Brain microvascular endothelial cell (primary cell): ENCODE measurements at regions not wholly inside any gene's neighbourhood (a gene's known extent, or its start where the extent isn't known, plus 50 kb on each side); places are given as distances from the start of the nearest gene placed in this dataset.

ENCODE experiments used
- DNase-seq: peaks from one replicate; pipeline ENCODE4 v3.0.0-alpha.2; 2020
- H3K27ac ChIP-seq: fragments of 250-450 bp; sonication (Bioruptor Pico); 2 replicates; pipeline ENCODE4 v1.5.1; 2020; ENCODE audit warnings: mild to moderate bottlenecking, moderate library complexity
- H3K27me3 ChIP-seq: fragments of 250-450 bp; sonication (Bioruptor Pico); replicated peaks from 2 replicates; pipeline ENCODE4 v1.5.1; 2020; ENCODE audit warnings: mild to moderate bottlenecking
- H3K36me3 ChIP-seq: fragments of 250-450 bp; sonication (Bioruptor Pico); replicated peaks from 2 replicates; pipeline ENCODE4 v1.5.1; 2020; ENCODE audit warnings: mild to moderate bottlenecking
- H3K4me3 ChIP-seq: 2 replicates; pipeline ENCODE4 v1.5.1; 2011; ENCODE audit warnings: low read depth, mild to moderate bottlenecking, control low read depth, low read length, moderate library complexity
- CTCF ChIP-seq: IDR thresholded peaks from 2 replicates; pipeline ENCODE4 v1.5.1; 2011; ENCODE audit warnings: low read depth, mild to moderate bottlenecking, moderate library complexity, low read length, control low read depth, inconsistent platforms; ENCODE audit errors: missing control alignments
- in situ Hi-C: cut with HindIII; loops from 2 replicates; pipeline ENCODE4 v1.10.0; 2017; ENCODE audit warnings: low sequenced_read_pairs, low pct_ligation_motif_present

- no peak for TF ChIP-seq CTCF
- Histone ChIP-seq H3K4me3 (no peak overlapping the region), H3K36me3 (no peaks in the 10 kb centered on the region), H3K27me3 (no peaks in the 10 kb centered on the region), H3K27ac (no peak overlapping the region)
- no peak for DNase-seq
- in situ Hi-C loops: no loop called here
Observed at GRCh38 chr22:47279337-47279736, 516.9 kb downstream of the TBC1D22A start.

GRCh38 chr22:47278655-47279054 is 516.2 kb downstream of the TBC1D22A start:
- no peak for DNase-seq
- in situ Hi-C loops: no loop called here
- Histone ChIP-seq H3K27me3 (no peaks in the 10 kb centered on the region), H3K4me3 (no peak overlapping the region), H3K27ac (no peak overlapping the region), H3K36me3 (no peaks in the 10 kb centered on the region)
- no peak for TF ChIP-seq CTCF

- H3K4me3 ChIP-seq: no peak overlapping the region
- in situ Hi-C loops: no loop called here
- H3K27ac ChIP-seq: no peak overlapping the region
- no peak for DNase-seq
- H3K27me3 ChIP-seq: no peaks in the 10 kb centered on the region
- H3K36me3 ChIP-seq: no peaks in the 10 kb centered on the region
- no peak for TF ChIP-seq CTCF
Observed at GRCh38 chr22:47277531-47277930, 515.1 kb downstream of the TBC1D22A start.

GRCh38 chr22:47276991-47277390 is 514.5 kb downstream of the TBC1D22A start:
- Histone ChIP-seq H3K27ac (no peak overlapping the region), H3K27me3 (no peaks in the 10 kb centered on the region), H3K36me3 (no peaks in the 10 kb centered on the region), H3K4me3 (no peak overlapping the region)
- no peak for TF ChIP-seq CTCF
- DNase-seq: no peak
- in situ Hi-C loops: no loop called here

- DNase-seq: no peak
- Histone ChIP-seq H3K4me3 (no peak overlapping the region), H3K27ac (no peak overlapping the region), H3K36me3 (no peaks in the 10 kb centered on the region), H3K27me3 (no peaks in the 10 kb centered on the region)
- TF ChIP-seq CTCF: no peak
- in situ Hi-C loops: no loop called here
Observed at GRCh38 chr22:47276450-47276820, 514.0 kb downstream of the TBC1D22A start.

GRCh38 chr22:47275605-47276449 is 513.4 kb downstream of the TBC1D22A start:
- Histone ChIP-seq H3K27ac (no peak overlapping the region), H3K27me3 (no peaks in the 10 kb centered on the region), H3K4me3 (no peak overlapping the region), H3K36me3 (no peaks in the 10 kb centered on the region)
- in situ Hi-C loops: no loop called here
- no peak for DNase-seq
- peak; percentile 11 for TF ChIP-seq CTCF
